HG03354 (cell line): ENCODE measurements at regions not wholly inside any gene's neighbourhood (a gene's known extent, or its start where the extent isn't known, plus 50 kb on each side); places are given as distances from the start of the nearest gene placed in this dataset.

ENCODE experiments used
- ATAC-seq: cut with Tn5 transposase; IDR thresholded peaks from one replicate; pipeline ENCODE4 v1.9.1; 2021; ENCODE audit warnings: mild to moderate bottlenecking; ENCODE audit not compliant: unreplicated experiment, poor library complexity, severe bottlenecking

DNA sequence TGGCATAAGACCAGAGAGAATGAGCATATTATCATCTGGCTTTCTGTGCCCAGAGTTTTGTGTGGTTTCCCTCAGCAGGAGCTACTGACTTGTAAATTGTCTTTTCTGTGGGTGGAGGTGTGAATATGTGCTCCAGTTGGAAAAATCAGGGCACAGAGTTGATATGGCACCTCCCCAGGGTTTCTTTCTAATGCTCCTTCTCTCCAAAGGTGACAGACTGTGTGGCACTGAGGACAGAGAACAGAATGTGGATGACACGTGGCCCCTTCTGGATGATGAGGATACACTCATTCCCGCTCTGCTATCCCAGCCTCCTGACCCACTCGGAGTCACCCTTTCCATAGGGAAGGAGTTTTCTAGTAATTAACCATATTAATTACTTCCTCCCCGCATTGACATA lies 221.0 kb downstream of the ICE1 start:
- ATAC-seq = no peak

DNA sequence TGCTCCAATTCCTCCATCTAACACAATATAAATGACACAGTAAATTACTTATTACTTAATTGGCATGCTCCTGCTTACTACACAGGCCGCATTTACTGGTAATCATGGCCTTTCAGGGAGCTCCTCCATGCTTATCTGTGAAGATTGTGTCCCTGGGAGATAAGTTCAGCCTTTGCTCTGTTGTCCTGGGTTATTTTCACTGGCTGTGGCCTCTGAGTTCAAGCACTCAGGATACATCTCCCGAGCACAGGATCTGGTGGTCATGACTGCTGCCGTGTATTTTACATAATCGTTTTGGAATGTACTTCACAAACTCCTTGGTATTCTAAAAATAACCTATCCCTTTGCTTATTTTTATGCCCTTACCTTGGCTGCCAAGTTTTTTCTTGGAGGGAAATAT lies 215.7 kb downstream of the ICE1 start:
- no peak for ATAC-seq

DNA sequence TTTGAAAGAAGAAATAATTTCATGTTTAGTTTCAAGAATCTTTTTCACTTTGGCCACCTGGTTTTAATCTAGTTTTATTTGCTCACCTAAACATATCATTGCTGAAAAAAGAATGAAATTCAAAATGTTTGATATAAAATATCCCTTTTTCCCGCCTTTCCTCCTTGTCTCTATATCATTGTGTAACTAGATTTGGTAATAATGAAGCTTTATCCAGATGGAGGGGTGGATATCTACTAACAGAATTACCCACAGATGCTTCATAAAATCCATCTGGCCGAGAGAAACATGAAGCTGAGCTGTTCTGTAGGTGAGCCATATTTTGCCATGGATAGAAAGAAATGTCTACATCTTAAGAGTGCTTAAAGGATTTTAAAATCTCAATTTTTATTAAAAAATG lies 214.7 kb downstream of the ICE1 start:
- ATAC-seq = no peak

DNA sequence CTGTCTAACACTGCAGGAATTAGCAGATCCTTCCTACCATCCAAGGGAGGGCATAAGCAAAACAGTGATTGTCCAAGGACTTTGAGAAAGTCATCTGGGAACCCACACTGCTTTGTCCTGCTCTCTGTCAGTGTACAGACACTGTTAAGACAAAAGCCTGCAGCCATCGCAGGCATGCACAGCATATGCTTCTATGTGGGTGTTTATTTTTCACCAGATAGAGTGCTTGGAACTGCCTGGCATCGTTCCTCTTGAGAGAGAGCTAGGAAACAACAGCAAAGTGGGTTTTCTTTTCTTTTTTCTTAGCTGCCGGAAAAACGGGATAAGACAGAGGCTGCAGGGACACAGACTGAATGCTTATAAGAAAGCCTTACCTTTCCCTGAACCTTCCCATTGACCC lies 212.3 kb downstream of the ICE1 start:
- no peak for ATAC-seq

DNA sequence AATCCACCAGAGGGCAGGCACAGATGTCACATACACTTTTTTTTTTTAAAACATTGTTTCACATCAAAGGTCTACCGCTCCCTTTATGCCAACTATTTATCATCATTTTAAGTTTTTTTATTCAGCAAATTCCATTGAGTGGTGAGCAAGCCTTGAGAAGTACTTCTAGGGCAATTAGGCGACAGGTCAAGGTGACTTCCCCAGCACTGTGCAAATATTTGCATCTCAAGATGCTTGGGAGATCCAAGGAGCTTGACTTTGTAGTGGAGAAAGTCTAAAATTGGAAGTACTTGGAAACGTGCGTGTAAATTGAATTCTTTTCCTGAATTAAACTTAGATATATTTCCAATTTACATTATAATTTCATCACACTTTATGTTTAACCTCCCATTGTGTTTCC lies 211.1 kb downstream of the ICE1 start:
- ATAC-seq = no peak

DNA sequence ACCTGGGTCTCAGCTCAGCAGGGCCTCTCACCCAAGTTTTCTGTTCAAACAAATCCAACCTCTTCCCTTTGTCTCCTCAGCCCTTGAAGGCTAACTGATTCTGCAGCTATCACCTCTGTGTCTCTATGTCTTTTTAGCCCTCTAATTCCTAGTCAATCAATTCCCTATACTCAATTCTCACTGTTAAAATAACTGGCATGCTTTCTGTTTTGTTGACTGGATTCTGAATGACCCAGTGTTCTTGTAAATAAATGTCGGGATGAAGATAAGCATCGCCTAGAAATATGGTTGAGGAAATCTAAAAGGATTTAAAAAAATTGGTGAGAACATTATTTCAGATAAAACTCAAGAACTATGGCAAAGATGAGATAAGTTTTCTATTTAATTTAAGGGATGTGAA lies 210.2 kb downstream of the ICE1 start:
- no peak for ATAC-seq

DNA sequence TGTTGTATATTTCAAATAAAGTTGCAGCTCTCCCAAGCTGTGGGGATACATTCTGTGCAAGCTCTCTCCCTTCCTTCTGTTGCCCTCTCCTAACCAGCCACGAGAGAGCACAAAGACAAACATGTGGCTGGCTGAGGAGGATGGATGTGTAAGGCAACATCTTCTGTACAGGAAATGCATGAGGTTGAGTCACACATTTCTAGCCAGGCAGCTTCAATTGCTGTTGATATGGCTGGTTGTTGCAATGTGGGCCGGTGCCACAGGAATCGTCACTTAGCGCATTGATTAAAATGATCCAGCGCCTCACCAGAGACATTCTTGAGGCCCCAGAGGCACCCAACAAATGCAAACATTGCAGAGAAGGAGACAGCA lies 207.1 kb downstream of the ICE1 start:
- no peak for ATAC-seq

DNA sequence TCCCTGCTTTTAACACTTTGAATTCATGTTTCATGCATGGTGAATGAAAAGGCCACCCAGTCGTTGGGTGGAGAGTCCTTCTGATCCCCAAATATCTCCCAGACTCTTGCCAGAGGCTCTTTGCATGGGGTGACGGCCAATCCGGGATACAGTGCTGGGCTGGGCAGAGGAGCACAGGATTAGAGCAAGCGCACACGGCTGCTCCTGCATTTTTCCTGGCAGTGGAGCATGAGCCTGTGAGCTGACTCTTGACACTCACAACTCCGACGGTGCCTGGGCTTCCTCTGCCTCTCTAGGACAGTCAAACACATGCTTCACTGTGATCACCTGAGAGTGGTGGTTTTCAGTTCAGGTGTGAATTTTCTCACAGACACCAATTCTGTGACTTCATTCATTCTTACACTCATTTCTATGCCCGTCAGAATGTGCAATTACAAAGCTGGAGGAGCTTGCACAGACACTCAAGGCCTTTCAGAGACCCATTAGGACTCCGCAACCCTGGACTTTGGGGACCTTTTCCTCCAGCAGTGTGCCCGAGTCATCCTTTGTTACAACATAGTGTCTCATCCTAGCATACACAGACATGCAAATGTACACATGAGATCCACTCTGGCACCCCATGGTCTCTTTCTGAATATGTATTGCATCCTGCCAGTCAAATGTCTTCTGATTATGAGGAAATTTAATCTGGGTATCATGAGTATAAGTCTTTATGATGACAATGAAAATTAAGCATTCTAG lies 206.6 kb downstream of the ICE1 start:
- no peak for ATAC-seq

DNA sequence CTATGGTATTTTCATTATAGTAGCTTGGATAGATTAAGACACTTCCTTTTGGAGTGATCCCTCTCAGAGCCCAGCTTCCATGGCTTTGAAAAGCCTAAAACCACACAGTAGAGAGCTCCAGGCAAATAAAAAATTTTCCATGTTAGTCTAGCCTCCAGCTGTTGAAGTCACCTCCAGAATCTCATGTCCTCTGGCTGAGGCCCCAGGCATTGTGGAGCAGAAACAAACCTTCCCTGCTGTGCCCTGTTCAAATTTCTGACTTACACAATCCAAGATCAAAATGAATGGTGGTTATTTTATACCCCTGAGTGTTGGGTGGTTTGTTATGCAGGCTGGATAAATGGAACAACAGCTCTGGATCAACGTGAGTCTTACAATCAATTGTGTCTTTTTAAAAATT lies 203.9 kb downstream of the ICE1 start:
- ATAC-seq = no peak

DNA sequence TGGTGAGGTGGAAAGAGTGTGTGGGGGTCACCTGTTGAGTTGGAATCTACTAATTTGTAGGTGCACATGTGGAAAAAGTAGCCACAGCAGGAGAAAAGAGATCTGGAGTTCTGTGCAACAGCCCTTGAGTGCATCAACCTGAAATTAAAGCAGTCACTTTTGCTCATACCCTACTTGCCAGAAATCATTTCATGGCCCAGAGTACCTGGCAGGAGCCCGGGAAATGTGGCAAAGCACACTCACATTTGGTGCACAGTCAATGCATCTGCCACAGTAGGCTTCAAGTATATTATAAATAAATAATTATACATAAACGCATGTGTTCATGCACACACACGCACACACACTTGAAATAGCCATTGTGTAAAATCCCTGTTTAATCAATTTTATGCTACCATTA lies 203.0 kb downstream of the ICE1 start:
- no peak for ATAC-seq

DNA sequence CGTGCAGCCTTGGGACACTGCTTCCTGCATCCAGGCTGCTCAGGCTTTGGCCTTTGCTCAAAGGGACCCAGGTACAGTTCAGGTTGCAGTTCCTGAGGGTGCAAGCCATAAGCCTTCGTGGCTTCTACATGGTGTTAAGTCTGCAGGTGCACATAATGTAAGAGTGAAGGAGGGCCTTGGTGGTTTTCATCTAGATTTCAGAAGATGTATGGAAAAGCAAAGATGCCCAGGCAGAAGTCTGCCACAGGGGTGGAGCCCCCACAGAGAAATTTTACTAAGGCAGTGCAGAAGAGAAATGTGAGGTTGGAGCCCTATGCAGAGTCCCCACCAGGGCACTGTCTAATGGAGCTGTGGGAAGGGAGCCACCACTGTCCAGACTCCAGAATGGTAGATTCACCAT lies 200.9 kb downstream of the ICE1 start:
- no peak for ATAC-seq

DNA sequence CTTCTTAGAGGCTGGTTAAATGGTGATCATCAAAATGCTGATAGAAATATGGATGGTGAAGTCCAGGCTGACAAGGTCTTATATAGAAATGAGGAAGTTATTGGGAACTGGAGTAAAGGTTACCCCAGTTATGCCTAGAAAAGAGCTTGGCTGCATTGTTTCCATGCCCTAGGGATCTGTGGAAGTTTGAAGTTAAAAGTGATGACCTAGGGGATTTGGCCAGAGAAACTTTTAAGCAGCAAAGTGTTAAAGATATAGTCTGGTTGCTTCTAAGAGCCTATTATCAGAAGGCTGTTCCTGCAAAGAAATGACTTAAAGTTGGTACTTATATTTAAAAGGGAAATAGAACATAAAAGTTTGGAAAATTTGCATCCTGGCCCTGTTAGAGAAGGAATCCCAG lies 200.3 kb downstream of the ICE1 start:
- ATAC-seq = no peak

DNA sequence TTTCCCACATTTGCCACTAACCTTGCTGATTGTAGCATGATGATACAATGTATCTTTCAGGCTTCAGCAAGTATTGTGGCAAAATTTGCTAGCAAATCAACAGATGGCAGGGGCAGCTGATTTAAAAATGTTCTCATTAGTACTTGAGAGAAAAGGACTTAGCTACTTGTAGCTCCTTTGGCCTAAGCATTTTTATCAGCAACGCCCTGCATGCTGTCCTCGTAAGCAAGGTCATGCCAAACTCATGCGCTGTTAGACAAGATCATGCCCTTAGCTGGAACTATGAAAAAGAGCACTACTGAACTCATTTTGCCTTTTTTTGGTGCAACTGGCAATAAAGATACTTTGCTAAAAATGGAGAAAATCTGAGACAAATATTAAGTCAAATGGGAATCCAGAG lies 197.1 kb downstream of the ICE1 start:
- ATAC-seq = no peak

DNA sequence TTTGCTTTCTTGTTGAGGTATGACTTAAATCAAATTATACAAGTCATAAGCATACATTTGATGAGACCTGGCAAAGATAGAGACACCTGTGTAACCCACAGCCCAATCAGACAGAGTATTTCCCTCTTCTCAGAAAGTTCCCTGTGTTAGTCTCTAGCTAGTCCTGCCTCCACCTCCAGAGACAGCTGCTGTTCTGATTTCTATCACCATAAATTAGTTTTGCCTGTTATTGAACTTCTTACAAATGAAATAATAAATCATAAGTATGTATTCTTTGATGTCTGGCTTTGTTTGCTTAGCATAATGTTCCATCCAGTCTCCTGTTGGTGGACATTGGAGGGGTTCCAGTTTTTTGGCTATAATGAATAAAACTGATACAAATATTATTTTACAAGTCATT lies 194.5 kb downstream of the ICE1 start:
- no peak for ATAC-seq

DNA sequence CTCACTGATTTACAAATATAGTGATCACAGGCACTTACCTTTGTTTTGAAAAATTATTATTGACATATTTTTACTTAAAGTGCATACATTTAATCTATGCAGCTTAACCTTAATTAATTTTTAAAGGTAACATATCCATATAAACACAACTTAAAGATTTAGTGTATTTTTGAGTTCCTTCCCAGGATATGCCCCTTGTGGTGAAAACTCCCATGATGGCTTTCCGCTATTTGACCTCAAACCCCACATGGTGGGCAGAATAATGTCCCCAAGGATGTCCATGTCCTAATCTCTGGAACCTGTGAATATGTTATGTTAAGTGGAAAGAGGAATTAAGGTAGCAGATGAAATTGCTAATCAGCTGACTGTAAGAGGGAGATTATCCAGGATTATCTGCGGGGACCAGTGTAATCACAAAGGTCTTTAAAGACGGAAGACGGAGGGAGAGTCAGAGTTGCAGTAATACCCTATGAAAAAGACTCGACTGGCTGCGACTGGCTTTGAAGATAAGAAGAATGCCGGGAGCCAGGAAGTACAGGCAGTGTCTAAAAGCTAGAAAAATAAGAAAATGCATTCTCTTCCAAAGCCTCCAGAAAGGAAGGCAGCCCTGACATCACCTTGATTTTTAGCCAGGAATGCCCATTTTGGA lies 193.9 kb downstream of the ICE1 start:
- no peak for ATAC-seq

DNA sequence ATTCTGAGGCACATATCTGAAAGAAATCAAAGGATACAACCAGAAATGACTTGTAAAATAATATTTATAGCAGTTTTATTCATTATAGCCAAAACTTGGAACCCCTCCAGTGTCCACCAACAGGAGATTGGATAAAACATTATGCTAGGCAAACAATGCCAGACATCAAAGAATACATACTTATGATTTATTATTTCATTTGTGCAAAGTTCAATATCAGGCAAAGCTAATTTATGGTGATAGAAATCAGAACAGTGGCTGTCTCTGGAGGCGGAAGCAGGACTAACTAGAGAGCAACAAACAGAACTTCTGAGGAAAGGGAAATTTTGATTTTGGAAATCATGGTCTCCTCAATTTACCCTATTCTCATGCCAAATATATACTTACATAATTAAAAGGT lies 193.1 kb downstream of the ICE1 start:
- ATAC-seq = no peak

DNA sequence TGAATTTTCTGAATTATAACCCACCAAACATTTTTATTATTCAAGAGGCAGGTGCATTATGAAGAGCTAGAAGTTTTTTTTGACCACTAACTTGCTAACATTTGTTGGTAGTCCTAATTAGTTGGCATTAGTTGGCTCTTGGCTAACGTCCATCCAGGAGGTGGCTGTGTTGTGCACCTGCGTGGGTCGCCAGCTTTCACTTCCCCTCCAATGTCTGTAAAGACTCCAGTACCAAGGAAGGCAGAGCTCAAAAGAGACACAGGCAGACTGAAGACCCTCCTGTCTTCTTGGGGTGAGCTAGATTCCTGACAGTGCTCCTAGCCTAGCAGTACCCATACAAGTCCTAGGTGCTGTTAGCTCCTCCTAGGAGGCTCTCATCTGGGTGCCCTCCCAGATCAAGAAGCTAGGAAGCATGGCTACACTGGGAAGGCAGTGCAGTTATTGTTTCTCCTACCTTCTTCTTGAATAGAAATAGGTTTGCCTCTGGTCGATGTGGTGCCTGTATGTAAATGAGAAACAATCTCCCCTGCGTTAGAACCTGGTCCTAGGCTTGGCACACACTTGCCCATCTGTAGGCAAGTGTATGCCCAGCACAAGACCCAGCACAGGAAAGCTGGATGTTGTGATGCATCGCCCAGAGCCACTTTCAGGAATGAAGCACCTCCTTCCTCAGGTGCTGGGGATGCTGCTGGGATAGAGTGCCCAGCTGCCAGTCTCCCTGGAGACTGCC lies 190.9 kb downstream of the ICE1 start:
- ATAC-seq = no peak

DNA sequence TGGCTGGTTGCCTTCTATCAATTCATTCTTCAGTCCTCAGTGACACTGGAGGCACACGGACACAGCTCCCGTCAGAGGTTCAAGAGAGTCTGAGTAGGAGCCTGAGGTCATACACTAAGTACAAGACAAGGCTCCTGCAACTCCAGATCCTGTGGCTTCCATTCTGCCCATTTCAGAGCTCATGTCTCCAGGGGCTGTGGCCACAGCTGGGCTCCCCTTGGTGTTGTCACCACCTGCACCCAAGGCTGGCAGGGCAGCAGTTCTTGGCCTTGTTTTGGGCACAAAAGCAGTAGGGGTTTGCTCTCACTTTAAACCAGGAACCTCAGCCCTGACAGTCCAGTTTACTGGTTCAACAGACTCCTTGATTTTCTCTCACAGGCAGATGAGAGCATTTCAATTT lies 189.6 kb downstream of the ICE1 start:
- no peak for ATAC-seq

DNA sequence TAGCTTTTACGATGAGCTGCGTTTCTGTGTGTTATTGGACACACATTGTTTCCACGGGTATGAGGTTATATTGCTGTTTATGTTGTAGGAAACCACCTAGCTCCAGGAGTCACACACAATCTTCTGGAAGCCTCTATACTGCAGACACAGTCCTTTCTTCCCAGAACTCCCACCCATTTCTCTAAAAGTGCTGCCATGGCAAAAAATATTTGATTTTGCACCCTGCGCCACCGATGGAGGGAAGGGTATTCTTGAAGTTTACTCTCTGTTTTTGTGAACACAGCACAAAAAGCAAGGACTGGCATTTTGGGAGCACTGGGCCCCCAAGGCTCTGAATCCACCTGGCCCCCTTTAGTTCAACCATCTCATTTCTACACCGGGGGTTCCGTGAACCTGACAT lies 187.5 kb downstream of the ICE1 start:
- no peak for ATAC-seq

DNA sequence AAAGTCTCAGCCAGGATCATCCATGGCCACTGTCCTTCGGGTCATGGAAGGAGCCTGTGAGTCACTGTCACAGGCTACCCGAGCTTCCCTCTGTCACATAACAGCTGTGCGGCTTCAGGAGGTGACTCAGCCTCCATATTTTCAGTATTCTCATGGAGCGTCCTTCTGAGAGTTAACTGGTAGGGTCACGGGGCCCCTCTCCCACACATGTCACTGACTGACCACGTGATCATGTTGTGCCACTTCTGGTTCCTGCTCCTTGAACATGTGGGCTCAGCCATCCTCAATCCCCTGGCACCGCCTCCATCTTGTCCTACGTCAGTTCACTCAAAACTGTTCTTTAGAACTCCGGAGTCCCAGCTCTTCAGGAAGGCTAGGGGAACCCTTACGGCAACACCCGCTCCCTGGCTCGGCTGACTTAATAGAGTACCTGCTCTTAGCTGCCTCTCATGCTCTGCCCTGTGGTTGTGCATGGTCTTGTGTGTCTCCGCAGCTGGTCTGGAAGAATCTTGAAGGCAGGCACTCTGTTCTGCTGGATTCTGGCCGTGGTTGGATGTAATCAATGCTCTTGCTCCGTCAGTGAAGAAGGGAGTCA lies 182.8 kb downstream of the ICE1 start:
- no peak for ATAC-seq

DNA sequence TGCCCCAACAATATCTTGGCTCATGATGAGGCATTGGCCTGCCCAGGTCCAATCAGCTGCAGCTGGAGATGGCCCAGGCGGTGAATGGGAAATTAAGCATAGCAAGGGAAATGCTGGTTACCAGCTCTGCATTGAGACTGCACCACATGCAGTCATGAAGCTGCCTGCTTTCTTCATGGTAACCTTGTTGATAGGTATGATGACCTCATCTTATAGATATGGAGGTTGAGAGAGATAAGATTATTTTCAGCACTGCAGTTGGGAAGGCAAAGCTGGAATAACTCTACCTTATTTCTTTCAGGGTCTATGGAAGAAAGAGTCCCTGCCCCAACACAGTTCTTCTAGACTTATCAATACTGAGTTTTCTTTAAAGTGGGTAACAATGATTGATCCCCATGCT lies 180.1 kb downstream of the ICE1 start:
- no peak for ATAC-seq
